HG03095 (cell line): ENCODE measurements at regions not wholly inside any gene's neighbourhood (a gene's known extent, or its start where the extent isn't known, plus 50 kb on each side); places are given as distances from the start of the nearest gene placed in this dataset.
"Not testable (repeated sequence)": the region's sequence is repeated elsewhere in the genome, so short reads cannot be mapped to it uniquely, and the experiment has no call there.

Experiments
- ATAC-seq: cut with Tn5 transposase; IDR thresholded peaks from one replicate; pipeline ENCODE4 v1.9.1; 2021; ENCODE audit warnings: moderate library complexity; ENCODE audit not compliant: unreplicated experiment

DNA sequence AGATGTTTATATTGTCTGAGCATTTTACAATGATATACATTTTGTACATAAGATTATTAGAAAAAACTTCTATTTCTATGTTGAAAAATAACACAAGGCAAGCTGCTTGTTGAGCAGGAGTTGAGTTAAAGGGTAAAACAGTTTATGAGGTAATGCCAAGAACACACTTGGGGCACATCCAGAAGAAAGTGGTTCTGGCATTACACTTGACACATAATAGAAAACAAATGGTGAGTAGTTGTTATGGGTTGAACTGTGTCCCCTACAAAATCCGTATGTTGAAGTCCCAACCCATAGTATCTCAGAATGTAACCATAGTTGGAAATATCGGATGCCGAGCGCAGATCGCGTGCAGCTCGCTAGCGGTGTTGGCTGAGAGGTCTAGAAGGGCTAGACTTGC is 354.3 kb upstream of the GOT2 start:
- no peak for ATAC-seq

DNA sequence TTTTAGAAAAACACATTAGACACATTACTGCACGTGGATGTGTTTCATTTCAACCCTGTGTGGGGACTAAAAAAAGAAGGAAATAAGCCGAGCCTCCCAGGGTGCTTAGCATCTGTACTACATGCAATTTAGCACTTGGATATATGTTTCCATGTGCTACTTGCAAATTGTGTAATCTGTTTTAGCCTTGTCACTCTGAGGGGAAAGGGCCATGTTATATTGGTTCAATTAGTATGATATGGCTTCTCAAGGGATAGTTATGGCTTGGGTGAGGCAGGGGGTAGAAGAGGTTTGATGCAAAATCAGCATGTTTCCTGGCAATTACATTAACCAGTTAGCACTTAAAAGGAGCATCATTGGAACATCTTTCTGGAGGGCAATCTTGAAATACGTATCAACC is 353.5 kb upstream of the GOT2 start:
- no peak for ATAC-seq

DNA sequence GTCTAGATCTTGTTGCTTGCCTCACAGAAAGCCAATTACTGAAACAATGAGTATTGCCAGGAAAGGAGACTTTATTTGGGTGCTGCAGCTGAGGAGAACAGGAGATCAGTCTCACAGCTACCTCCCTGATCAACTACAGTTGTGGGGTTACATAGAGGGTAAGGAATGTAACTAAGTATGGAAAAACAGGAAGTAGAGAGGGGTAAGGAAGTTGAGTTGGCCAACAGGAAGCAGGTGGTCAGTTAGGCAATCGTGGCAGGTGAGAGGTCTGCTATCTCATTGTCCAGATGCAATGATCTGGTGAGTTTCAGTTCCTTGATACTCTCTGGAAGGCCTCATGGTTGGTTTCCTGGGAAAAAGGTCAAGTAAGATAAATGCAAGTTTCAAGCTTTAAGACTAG is 333.1 kb upstream of the GOT2 start:
- ATAC-seq, result no peak

DNA sequence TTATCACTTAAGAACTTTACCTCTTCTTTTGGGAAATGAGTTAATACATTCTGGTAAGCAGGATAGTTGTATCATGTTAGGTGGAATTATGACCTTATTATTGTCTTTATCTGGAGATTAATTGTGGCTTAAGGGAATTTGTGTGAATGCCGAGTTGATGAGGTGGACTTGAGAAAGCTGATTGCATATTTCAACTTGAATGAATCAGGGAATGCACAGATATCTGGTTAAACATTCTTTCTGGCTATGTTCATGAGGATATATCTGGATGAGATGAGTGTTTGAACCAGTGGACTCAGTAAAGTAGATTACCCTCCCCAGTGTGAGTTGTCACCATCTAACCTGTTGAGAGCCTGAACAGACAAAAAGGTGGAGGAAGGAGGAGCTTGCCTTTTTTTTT is 326.1 kb upstream of the GOT2 start:
- ATAC-seq, result no peak

DNA sequence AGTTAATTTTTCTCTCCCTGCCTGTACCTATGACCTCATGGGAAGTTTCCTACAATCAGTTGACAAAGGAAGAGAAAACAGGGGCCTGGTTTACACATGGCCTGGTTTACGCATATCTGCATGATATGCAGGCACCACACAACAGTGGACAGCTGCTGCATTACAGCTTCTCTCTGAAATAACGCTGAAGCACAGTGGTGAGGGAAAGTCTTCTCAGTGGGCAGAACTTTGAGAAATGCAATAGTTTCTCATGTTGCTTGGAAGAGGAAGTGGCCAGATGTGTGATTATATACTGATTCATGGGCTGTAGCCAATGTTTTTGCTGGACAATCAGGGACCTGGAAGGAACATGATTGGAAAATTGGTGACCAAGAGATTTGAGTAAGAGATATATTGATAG is 324.1 kb upstream of the GOT2 start:
- ATAC-seq, result no peak

DNA sequence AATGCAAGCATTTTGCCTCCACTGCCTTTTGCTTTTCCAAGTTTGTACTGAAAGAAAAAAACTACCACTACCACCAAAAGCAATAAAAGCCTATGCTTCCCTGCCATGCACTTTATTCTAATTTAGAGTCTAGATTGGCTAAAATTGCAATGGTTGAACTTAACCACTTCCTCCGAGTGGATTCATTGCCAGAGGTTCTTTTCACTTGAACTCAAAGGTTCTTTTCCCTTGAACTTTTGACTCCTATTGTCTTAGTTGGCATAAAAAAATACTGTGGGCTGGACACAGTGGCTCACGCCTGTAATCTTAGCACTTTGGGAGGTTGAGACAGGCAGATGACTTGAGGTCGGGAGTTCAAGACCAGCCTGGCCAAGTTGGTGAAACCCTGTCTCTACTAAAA is 319.8 kb upstream of the GOT2 start:
- no peak for ATAC-seq

DNA sequence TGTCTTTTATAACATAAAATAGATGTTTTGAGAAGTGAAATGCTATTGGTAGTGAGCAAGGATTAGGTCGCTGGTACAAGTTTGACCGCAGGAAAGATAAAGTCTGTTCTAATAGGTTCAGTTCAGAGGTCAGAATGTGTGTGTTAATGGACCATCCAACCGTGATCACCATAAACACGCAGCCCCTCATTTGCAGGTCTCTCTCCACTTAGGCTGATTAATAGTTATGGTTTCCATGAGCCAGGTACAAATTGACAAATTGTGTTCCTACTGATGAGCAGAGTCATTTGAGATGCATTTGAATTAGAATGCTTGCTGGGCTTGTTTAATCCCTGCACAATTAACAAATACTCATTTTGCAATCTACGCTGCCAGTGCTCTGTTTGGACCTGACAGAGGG is 318.1 kb upstream of the GOT2 start:
- no peak for ATAC-seq

DNA sequence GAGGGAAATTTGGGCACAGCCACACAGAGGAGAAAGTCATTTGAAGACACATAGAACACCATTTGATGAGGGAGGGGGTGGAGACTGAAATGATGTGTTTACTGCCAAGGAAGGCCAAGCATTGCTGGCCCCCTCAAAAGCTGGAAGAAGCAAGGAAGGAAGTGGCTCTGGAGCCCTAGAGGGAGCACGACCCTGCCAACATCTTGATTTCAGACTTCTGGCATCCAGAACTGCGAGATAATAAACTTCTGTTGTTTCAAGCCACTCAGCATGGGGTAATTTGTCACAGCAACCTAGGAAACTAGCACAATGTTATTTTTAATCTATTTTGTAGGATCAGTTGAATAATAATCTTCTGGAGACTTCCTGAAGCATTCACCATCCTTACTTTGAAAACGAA is 314.8 kb upstream of the GOT2 start:
- ATAC-seq, result no peak

DNA sequence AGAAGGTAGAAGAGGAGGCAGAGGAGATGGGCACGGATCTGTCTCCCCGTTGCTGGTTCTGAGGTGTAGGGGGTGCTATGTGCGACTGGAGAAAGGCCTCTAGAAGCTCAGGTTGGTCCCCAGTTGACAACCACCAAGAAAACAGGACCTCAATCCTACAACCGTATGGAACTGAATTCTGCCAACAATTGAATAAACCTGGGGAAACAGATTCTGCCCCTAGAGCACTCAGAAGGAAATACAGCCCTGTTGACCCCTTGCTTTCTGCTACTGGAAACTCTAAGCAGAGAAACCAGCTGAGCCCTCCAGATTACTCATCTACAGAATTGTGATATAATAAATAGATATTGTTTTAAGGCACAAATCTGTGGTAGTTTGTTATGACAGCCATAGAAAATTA is 313.0 kb upstream of the GOT2 start:
- ATAC-seq, result no peak

DNA sequence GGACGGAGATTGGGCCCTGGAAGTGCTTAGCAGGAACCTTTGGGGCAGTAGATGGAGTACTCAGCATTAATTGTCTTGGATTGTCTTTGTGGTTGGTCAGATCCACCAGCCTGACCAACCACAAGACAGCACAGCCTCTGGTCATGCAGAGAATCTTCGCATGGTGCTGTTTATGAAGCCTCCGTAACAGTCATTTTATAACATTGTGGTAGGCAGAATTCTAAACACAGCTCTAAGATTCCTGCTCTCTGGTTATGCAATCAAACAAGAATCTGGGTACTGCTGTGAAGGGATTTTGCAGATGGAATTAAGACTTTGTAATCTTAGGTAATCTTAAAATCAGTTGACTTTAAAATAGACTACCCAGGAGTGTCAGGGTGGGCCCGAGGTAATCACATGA is 312.2 kb upstream of the GOT2 start:
- ATAC-seq, result no peak

DNA sequence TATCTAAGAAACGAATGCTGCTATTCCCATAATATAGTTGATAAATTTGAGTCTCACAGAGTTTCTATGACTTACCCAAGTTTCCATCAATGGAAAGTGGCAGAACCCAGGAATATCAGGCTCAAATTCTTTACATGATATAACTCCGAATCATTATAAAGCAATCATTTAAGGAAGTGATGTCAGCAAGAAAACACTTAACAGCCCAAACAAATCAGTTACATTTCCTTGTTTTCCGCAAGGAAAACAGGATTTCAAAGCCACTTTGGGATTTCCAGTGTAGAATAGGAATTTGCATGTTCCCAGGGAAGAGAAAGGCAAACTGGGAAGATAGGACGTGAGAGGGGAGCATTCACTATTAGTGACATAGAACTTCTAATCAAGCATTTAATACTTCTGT is 311.4 kb upstream of the GOT2 start:
- no peak for ATAC-seq

DNA sequence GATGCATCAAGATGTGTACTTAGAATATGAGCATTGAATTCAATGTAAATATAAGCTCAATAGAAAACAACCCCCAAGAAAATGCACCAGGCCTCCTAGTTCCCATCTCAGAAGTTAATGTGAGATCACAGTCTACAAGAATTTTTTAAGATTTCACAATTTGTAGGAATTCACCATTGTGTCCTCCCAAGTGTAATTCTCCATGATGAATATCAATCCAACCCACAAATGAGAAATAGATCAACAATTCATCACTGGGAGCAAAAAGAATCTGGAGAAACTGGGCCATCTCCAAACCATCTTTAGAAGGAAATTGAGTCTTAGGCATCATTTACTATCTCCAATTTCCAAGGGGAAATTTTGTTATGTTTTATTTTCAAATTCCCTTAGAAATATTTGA is 310.5 kb upstream of the GOT2 start:
- no peak for ATAC-seq

DNA sequence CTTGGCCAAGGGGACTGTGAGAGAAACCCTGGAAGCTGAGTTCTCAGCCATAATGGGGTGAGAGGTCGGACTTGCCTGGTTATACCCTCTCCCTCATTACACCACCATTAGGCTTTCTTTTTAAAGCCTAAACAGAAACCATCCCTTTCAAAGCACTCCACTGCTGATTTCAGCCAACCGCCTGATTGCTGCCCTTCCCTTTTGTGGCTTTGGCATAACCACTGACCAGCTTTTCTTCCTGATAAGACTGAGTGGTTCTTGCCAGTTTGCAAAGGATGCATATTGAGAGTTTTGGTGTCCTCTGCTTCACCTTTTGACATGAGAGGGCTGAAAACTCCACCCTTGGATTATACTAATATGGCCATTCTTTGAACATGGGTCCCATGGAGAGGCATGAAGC is 308.2 kb upstream of the GOT2 start:
- no peak for ATAC-seq

DNA sequence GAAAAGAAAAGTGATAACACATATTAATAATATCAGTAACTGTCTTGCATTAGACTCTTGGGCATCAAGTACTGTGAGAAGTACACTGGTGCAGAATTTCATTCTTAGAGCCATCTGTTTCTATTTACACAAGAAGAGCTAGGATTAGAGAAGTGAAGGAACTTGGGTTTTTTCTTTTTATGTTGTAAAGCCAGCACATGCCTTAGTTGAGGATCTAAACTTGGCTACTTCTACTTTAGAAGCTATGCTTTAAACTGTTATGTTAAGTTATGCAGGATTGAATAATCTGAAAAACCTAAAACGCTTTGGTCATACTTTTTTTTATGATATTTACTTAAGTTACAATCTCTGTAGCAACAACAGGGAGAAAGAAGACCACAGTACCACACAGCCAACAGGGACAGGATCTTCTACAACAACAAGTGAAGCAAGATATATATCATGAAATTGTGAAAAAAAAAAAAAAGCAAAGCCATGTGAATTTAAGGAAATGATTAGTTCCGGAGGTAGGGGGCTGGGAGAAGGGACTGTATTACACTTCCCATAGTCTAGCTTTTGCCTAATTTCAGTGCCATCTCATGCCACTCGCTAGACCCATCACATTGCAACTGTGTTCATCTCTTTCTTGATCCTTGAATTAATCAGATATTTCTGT is 305.1 kb upstream of the GOT2 start:
- ATAC-seq, result no peak

DNA sequence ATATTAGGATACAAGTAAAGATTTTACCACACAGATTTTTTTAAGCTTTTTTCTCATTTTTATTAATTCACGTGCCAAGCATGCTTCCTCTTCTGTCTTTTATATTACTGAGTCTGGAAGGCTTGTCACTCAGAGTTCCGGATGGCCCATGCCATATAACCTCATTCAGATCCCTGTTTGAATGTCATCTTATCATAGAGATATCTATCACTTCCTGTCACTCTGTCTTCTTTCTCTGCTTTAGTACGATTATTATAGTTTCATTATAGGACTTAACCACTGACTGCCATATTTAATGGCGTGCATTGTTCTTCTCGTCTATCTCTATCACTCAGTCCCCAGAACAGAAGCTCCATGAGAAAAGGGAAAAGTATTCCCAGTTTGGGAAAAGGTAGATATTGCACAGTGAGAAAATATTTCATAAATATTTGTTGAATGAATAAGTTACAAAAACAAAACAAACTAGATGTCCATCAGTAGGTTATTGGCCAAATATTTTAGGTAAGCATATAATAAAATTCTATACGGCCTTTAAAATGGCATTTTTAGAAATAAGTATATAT is 296.9 kb upstream of the GOT2 start:
- no peak for ATAC-seq

DNA sequence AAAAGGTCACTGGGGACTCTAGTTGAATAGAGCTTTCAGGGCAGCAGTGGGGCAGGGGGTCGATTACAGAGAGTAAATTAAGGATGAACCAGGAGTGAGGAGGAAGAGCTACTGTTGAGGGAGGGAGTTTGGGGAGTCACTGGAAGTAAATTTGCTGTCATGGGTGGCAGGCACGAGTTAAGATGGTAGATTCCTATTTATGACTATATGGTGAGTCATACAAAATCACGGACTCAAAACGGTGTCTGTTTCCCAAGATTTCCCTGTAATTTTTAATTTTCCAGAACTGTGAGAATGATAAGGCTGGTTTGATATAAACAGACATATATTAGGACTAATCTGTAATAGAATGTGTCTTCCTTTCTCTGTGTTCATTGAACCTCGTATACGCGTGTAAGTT is 287.6 kb upstream of the GOT2 start:
- ATAC-seq, result no peak

DNA sequence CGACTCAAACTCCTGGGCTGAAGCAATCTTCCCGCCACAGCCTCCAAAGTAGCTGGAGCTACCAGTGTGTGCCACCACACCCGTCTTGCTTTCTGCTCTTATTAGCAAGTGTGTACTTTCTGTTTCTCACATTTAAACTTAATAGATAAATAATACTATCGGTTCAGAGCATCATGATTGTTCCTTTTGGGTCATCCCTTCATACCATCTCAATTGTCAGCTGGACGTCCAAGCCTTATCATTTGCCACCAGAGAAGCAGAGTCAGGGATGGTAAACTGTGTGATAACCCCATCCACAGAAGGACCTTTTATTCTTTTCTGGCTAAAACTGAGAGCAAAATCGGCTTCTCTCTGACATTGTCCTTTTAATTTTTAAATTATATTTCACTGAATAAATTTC is 279.8 kb upstream of the GOT2 start:
- no peak for ATAC-seq

DNA sequence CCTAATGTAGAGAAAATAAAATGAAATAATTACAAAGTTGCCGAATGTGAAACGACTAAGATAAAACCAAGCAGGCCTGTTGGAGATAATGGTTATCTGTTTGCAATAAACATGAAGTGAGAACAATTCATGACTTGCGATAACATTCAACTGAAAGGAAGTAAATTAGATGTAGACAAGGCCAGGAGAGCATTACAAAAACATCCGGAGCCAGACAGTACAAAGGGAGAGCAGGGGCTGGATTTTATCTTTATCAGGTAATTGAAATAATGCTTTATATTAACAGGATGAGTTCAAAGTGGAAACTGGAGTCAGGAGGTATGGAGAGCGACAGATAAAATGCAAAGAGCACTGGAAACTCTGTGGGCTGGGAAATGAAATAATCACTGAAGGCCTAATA is 265.6 kb upstream of the GOT2 start:
- no peak for ATAC-seq

DNA sequence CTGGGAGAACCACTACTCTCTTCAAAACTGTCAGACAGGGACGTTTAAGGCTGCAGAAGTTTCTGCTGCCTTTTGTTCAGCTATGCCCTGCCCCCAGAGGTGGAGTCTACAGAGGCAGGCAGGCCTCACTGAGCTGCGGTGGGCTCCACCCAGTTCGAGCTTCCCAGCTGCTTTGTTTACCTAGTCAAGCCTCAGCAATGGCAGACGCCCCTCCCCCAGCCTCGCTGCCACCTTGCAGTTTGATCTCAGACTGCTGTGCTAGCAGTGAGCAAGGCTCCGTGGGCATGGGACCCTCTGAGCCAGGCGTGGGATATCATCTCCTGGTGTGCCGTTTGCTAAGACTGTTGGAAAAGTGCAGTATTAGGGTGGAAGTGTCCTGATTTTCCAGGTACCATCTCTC is 258.6 kb upstream of the GOT2 start:
- ATAC-seq, result not testable (repeated sequence)

DNA sequence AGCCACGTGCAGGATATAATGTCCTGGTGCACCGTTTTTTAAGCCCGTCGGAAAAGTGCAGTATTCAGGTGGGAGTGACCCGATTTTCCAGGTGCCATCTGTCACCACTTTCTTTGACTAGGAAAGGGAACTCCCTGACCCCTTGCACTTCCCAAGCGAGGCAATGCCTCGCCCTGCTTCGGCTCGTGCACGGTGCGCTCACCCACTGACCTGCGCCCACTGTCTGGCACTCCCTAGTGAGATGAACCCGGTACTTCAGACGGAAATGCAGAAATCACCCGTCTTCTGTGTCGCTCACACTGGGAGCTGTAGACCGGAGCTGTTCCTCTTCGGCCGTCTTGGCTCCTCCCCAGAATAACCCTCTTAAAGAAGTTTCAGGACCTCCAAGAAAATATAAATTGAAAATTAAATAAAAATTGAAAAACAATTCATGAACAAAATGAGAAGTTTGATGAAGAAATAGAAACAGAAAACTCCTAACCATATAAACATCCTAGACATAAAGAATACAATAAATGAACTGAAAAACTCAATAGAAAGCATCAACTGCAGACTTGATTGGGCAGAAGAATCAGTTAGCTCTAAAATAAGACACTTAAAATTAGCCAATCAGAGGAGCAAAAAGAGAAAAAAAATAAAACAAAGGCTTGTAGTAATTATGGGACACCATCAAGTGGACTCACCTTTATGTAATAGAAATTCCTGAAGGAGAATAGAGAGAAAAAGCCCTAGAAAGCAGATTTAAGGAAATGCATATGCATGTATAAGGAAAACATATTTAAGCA is 249.3 kb upstream of the GOT2 start:
- ATAC-seq, result not testable (repeated sequence)

DNA sequence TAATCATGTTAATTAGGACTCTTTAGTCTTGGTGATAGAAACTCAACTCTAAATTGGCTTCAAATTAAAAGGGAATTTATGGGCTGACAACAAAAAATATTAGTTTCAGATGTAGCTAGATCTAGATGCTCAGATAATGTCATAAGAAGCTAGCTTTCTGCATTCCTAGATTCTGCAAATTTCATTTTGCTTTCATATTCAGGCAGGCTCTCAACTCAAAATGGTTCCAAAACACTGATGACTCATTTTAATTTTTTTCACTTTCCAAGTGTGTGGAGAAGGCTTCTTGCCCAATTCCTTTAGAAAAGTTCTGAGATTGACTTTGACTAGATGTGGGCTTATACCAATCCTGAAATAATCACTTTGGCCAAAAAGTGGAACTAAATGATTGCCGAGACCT is 236.7 kb upstream of the GOT2 start:
- ATAC-seq, result no peak

DNA sequence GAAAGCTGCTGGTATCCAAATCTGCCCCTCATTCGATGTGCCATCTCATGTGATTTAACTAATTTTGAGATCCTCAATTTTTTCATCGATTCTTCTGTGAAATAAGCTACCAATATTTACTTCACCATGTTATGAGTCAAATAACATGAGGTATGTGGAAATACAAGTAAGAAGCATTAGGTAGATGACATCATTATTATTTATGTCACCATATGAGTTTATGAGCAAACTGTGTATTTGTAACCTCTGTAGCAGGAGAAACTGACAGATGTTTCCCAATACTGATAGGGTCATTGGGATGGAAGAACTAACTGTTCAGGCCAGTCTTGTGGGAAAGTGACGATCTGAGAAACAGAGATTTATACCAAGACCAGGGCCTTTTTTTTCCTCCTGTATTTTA is 229.4 kb upstream of the GOT2 start:
- no peak for ATAC-seq

DNA sequence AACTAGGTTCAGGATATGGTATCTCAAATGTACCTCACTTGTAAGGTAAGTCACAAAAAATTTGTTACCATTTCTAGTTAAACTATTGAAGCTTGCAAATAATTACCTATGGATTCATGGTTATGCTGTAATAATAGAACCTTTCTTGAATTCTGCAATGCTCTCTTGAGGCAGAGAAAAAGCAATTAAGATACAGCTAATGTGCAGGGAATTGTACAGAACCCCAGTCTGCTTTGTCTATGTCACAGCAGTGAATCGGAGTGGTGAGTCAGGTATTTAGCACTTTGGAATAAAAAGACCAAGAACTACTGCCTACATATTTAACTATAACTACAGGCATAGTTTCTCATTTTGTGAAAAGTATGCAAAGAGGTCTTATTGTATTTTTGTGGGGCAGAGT is 228.7 kb upstream of the GOT2 start:
- ATAC-seq, result no peak
